Ovary (tissue), 3 donors: ENCODE measurements at regions not wholly inside any gene's neighbourhood (a gene's known extent, or its start where the extent isn't known, plus 50 kb on each side); places are given as distances from the start of the nearest gene placed in this dataset.

Experiments
- CTCF ChIP-seq, 3 donors: fragments of 450-650 bp in 2 of 3; fragments of 200-600 bp in 1 of 3; IDR thresholded peaks; one replicate each; pipeline versions ENCODE4 v1.5.1 to v1.8.0; 2016 to 2022; ENCODE audit warnings: antibody characterized with exemption in 3 of 3, mild to moderate bottlenecking in 1 of 3
- EP300 ChIP-seq: sonication (generic); formaldehyde crosslinking; IDR thresholded peaks from one replicate; pipeline ENCODE4 v1.6.1; 2017; ENCODE audit warnings: antibody characterized with exemption
- POLR2A ChIP-seq: fragments of 450-650 bp; IDR thresholded peaks from one replicate; pipeline ENCODE4 v1.6.1; 2017; ENCODE audit warnings: antibody characterized with exemption, mild to moderate bottlenecking, moderate library complexity
- donor health status: DM: no; HTN: no; CAD: no.

GRCh38 chr7:123360631-123361030, 160.9 kb upstream of the SLC13A1 start:
- no peak for TF ChIP-seq CTCF (IDR thresholded peaks at IDR 0.05)
- TF ChIP-seq POLR2A: no peak
- no peak for TF ChIP-seq EP300
